ENCODE measurements at regions not wholly inside any gene's neighbourhood (a gene's known extent, or its start where the extent isn't known, plus 50 kb on each side); places are given as distances from the start of the nearest gene placed in this dataset.

DNA sequence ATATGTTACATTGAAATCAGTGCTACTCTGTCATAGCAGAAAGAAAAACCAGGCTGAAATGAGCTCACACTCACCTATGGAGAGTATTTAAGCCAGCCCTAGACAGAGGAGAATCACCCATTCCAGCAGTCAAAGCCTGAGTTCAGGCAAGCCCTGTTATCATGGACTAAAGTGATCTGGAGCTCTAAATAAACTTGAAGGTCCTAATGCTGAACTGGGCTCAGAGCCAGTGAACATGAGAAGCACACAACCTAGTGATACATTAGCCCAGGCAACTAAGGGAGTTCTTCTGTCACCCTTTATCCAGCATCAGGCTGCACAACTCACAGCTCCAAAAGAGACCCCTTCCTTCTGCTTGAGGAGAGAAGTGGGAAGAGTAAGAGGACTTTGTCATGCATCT, 425.0 kb downstream of the COL12A1 start:
- CTCF ChIA-PET = no interaction called here
- POLR2A ChIA-PET = no interaction called here
- DNase-seq (ENCODE audit: low read depth) = no peak

DNA sequence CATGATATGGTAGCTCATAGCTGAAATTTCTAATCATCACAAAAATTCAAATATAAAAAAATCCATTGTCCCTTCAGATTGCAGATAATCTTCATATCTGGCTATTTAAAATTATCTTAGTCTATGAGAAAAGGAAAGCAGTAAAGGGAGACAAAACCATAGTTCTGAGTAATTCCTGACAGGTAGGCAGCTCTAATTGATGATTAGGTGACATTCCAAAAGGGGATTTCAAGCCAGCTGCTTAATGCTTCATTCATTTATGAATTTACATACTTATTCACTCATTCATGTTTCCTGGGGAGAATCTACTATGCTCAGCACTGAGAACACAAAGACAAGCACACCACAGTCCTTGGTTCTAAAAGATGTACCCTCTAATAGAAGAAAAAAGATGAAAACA, 437.1 kb downstream of the COL12A1 start:
- ChIA-PET CTCF (no interaction called here), POLR2A (no interaction called here)
- H3K36me3 ChIP-seq (ENCODE audit: control insufficient read depth, insufficient read depth, low read length) = no peaks in the 10 kb centered on the region
- no peak overlapping the region for H3K4me3 ChIP-seq (ENCODE audit: low read depth, low read length)
- H3K27me3 ChIP-seq (ENCODE audit: control insufficient read depth, insufficient read depth, low read length) = no peaks in the 10 kb centered on the region
- DNase-seq (ENCODE audit: low read depth) = no peak
- TF ChIP-seq, protein P1, sequence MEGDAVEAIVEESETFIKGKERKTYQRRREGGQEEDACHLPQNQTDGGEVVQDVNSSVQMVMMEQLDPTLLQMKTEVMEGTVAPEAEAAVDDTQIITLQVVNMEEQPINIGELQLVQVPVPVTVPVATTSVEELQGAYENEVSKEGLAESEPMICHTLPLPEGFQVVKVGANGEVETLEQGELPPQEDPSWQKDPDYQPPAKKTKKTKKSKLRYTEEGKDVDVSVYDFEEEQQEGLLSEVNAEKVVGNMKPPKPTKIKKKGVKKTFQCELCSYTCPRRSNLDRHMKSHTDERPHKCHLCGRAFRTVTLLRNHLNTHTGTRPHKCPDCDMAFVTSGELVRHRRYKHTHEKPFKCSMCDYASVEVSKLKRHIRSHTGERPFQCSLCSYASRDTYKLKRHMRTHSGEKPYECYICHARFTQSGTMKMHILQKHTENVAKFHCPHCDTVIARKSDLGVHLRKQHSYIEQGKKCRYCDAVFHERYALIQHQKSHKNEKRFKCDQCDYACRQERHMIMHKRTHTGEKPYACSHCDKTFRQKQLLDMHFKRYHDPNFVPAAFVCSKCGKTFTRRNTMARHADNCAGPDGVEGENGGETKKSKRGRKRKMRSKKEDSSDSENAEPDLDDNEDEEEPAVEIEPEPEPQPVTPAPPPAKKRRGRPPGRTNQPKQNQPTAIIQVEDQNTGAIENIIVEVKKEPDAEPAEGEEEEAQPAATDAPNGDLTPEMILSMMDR (IDR thresholded peaks at IDR 0.05; ENCODE audit: insufficient read depth, low read depth, low read length) = no peak

More for the DNA sequence above, 425.0 kb downstream of the COL12A1 start:
- TF ChIP-seq, protein P1 (IDR thresholded peaks at IDR 0.05; ENCODE audit: insufficient read depth, low read depth, low read length) = no peak
- no peaks in the 10 kb centered on the region for H3K27me3 ChIP-seq (ENCODE audit: control insufficient read depth, insufficient read depth, low read length)
- H3K36me3 ChIP-seq (ENCODE audit: control insufficient read depth, insufficient read depth, low read length) = no peaks in the 10 kb centered on the region
- no peak overlapping the region for H3K4me3 ChIP-seq (ENCODE audit: low read depth, low read length)

DNA sequence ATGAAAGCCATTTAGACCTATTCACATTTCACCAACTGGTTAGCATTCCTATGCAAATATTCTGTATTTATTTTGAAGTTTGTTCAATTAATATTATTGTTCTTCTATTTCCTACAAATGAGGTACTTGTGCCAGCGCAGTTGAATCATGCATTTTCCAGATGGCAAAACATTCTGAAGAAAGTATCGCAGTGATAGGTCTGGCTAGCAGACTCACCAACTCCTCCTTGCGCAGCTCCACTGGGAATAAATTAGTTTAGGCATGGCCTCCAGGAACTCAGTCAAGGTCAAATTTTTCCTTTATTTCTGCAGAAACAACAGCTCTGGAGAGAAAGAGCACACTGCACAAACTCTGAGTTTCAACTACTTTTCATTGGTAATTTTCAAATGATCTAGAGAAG, 437.7 kb downstream of the COL12A1 start:
- H3K4me3 ChIP-seq (ENCODE audit: low read depth, low read length) = no peak overlapping the region
- no peak for DNase-seq (ENCODE audit: low read depth)
- TF ChIP-seq, protein P1 (IDR thresholded peaks at IDR 0.05; ENCODE audit: insufficient read depth, low read depth, low read length) = no peak
- no peaks in the 10 kb centered on the region for H3K27me3 ChIP-seq (ENCODE audit: control insufficient read depth, insufficient read depth, low read length)
- H3K36me3 ChIP-seq (ENCODE audit: control insufficient read depth, insufficient read depth, low read length) = no peaks in the 10 kb centered on the region
- ChIA-PET CTCF (no interaction called here), POLR2A (no interaction called here)

DNA sequence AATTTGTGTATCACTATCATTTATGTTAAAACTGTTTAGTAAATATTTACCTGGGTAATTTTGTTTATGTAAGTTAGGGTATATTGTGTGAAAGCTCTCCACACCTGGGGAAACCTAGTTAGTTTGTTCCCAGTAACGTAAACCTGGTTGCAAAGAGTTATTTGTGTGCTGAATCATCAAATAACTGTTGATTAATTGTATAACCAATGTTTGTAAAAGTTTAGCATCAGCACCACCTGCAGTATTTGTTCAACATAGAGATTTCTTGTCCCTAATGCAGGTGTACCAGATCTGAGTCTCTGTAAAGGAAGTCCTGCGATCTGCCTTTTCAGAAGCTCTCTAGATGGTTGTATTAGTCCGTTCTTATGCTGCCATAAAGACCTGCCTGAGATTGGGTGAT, 440.4 kb downstream of the COL12A1 start:
- Histone ChIP-seq H3K36me3 (ENCODE audit: control insufficient read depth, insufficient read depth, low read length) (no peaks in the 10 kb centered on the region), H3K27me3 (ENCODE audit: control insufficient read depth, insufficient read depth, low read length) (no peaks in the 10 kb centered on the region), H3K4me3 (ENCODE audit: low read depth, low read length) (no peak overlapping the region)
- CTCF ChIA-PET = interaction anchor here (1.0 kb wide), 1 partner anchor 11 kb away, joined by 3 read pairs; no protein-coding TSS in a partner anchor
- POLR2A ChIA-PET = no interaction called here
- no peak for DNase-seq (ENCODE audit: low read depth)
- TF ChIP-seq, protein P1 (IDR thresholded peaks at IDR 0.05; ENCODE audit: insufficient read depth, low read depth, low read length) = no peak

DNA sequence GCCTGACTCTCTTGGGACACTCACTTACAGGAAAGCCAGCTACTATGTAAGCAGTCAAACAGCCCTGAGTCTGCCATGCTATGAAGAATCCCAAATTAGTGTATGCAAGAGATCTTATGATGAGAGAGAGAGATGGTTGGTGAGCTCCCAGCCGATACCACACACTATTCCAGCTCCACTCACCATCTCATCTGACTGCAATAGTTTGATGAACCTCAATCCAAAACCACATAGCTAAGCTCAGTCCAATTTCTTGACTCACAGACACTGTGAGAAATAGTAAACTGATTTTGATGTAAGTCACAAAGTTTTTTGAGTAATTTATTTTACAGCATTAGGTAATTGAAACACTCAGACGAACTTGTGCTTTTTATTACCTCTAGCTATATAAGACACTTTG, 441.4 kb downstream of the COL12A1 start:
- DNase-seq (ENCODE audit: low read depth) = no peak
- POLR2A ChIA-PET = interaction anchor here (0.5 kb wide), 1 partner anchor 190 kb away, joined by 3 read pairs; no protein-coding TSS in a partner anchor

More for the DNA sequence above, 441.4 kb downstream of the COL12A1 start:
- no peaks in the 10 kb centered on the region for H3K36me3 ChIP-seq (ENCODE audit: control insufficient read depth, insufficient read depth, low read length)
- no peaks in the 10 kb centered on the region for H3K27me3 ChIP-seq (ENCODE audit: control insufficient read depth, insufficient read depth, low read length)
- CTCF ChIA-PET = interaction anchor here (0.6 to 1.0 kb wide), 2 partner anchors 10 to 137 kb away, joined by 3 read pairs; no protein-coding TSS in a partner anchor
- TF ChIP-seq, protein P1 (IDR thresholded peaks at IDR 0.05; ENCODE audit: insufficient read depth, low read depth, low read length) = no peak
- H3K4me3 ChIP-seq (ENCODE audit: low read depth, low read length) = no peak overlapping the region

Data from BJ (cell line).